ENCODE measurements at regions not wholly inside any gene's neighbourhood (a gene's known extent, or its start where the extent isn't known, plus 50 kb on each side); places are given as distances from the start of the nearest gene placed in this dataset.

DNA sequence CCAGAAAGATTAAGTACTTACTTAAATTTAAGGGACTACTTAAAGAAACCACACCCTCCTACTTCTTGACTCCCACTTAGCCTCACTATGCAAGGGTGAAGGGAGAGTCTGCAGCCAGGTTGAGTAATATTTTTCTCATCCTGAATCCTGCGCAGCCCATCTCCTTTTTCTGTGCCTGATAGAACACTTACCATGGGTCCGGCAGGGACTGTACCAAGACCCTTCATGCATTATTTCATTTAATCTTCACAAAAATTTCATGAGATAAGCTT lies 562.6 kb upstream of the CFAP20DC start:
- TF ChIP-seq POLR2AphosphoS5 (IDR thresholded peaks at IDR 0.05; ENCODE audit: low read depth, low read length) (no peak), TAF1 (IDR thresholded peaks at IDR 0.05; ENCODE audit: low read depth, low read length) (no peak)

All from GM12891 (cell line).